Body of pancreas (tissue), 4 donors: ENCODE measurements at regions not wholly inside any gene's neighbourhood (a gene's known extent, or its start where the extent isn't known, plus 50 kb on each side); places are given as distances from the start of the nearest gene placed in this dataset.
A peak's percentile ranks its signal among the peaks of the same experiment; 100 is the strongest.

Experiments used
- ATAC-seq: fragments of 150-250 bp; one replicate; pipeline ENCODE4 v1.9.1; 2016
- DNase-seq, 4 donors: peaks; one replicate each; pipeline ENCODE4 v3.0.0-alpha.2; 2019
- H3K27ac ChIP-seq, 4 donors: fragments of 200-600 bp; sonication (generic); 1 replicate in 3 of 4; 2 replicates in 1 of 4; pipeline versions ENCODE4 v1.5.1 to v1.6.1; 2016 to 2019; ENCODE audit warnings: mild to moderate bottlenecking in 1 of 4, mixed read lengths in 1 of 4, moderate library complexity in 1 of 4
- H3K27me3 ChIP-seq, 2 donors: fragments of 200-600 bp; sonication (generic); one replicate each; pipeline ENCODE4 v1.6.0; 2016; ENCODE audit warnings: mild to moderate bottlenecking in 1 of 2
- H3K36me3 ChIP-seq, 2 donors: fragments of 200-600 bp; sonication (generic); replicated peaks in 1 of 2; 2 replicates each; pipeline ENCODE4 v1.5.1; 2016; ENCODE audit warnings: low read depth in 2 of 2; ENCODE audit not compliant: insufficient read depth in 1 of 2
- H3K4me1 ChIP-seq: fragments of 200-600 bp; sonication (generic); one replicate; pipeline ENCODE4 v1.6.0; 2016
- H3K4me3 ChIP-seq, 2 donors: fragments of 200-600 bp; sonication (generic); 1 replicate in 1 of 2; 2 replicates in 1 of 2; pipeline ENCODE4 v1.5.1; 2016 to 2019
- H3K9me3 ChIP-seq, 3 donors: fragments of 200-600 bp; sonication (generic); 1 replicate in 2 of 3; 2 replicates in 1 of 3; pipeline ENCODE4 v1.5.1; 2016
- POLR2A ChIP-seq, 3 donors: fragments of 450-650 bp; IDR thresholded peaks; one replicate each; pipeline ENCODE4 v1.6.1; 2016; ENCODE audit warnings: antibody characterized with exemption in 3 of 3, mild to moderate bottlenecking in 2 of 3
- WGBS, 2 donors: methylation state at CpG; one replicate each; pipeline ENCODE4 v1.1.5; 2017; 5-methylcytosine and 5-hydroxymethylcytosine counted together
- intact Hi-C: fragments of 100-400 bp; cut with DNase I; formaldehyde crosslinking; loops from one replicate; pipeline ENCODE4 v1.15.1; 2023
- TF ChIP-seq, protein P1 (sequence below), 7 experiments: fragments of 450-650 bp in 4 of 7; fragments of 200-600 bp in 3 of 7; sonication (generic) in 3 of 7; IDR thresholded peaks; one replicate each; pipeline ENCODE4 v1.5.1; 2016 to 2019; ENCODE audit warnings: antibody characterized with exemption in 7 of 7

DNA sequence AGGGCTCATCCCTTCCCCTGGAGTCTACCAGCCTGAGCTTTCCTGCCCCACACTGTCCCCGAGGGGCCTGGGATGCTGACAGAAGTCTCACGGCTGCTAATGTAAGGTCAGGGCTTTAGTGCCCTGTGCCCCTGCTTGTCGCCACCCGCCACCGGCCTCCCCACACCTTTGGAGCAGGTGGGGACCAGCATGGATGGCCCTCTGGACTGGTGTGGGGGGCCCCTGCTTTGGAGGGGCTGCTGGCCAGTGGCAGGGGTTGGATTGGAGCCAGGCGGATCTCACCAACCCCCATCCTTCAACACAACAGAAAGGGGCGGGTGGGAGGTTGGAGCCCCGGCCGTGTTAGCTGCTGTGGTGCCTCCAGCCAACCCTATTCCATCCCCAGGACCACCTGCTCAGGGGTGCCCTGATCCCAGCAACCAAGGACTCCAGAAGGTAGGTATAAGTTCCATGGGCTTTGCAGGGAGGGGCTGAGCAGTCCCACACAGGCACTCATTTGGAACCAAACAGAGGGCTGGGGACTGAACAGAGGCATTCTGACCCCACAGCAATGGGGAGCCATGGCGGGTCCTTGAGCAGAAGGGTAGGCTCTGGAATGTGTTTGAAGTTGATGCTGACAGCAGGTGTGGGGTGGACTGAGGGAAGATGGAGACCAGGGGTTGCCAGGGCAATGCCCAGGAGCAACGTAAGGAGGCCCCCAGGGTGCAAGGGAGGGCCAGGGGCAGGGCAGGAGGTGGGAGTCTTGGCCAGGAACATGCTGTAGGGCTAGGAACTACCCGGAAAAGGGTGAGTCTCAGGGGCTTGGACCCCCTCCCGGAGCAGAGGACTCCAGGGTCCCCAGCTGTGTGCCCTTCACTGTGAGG lies 145.1 kb upstream of the C14orf180 start:
- no peak overlapping the region for H3K27ac ChIP-seq
- no peak for DNase-seq
- ATAC-seq: no peak
- TF ChIP-seq, protein P1, sequence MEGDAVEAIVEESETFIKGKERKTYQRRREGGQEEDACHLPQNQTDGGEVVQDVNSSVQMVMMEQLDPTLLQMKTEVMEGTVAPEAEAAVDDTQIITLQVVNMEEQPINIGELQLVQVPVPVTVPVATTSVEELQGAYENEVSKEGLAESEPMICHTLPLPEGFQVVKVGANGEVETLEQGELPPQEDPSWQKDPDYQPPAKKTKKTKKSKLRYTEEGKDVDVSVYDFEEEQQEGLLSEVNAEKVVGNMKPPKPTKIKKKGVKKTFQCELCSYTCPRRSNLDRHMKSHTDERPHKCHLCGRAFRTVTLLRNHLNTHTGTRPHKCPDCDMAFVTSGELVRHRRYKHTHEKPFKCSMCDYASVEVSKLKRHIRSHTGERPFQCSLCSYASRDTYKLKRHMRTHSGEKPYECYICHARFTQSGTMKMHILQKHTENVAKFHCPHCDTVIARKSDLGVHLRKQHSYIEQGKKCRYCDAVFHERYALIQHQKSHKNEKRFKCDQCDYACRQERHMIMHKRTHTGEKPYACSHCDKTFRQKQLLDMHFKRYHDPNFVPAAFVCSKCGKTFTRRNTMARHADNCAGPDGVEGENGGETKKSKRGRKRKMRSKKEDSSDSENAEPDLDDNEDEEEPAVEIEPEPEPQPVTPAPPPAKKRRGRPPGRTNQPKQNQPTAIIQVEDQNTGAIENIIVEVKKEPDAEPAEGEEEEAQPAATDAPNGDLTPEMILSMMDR (IDR thresholded peaks at IDR 0.05): no peak
- no peak for TF ChIP-seq POLR2A (IDR thresholded peaks at IDR 0.05)
- H3K4me3 ChIP-seq: no peak overlapping the region
- intact Hi-C loops: no loop called here
- no peaks in the 10 kb centered on the region for H3K9me3 ChIP-seq
- no peaks in the 10 kb centered on the region for H3K36me3 ChIP-seq
- WGBS, 2 donors: 73 to 79% methylated on average over 7 to 13 of the region's 13 CpGs
- H3K4me1 ChIP-seq: peaks cover 26% of the 10 kb centered on the region
- no peaks in the 10 kb centered on the region for H3K27me3 ChIP-seq

DNA sequence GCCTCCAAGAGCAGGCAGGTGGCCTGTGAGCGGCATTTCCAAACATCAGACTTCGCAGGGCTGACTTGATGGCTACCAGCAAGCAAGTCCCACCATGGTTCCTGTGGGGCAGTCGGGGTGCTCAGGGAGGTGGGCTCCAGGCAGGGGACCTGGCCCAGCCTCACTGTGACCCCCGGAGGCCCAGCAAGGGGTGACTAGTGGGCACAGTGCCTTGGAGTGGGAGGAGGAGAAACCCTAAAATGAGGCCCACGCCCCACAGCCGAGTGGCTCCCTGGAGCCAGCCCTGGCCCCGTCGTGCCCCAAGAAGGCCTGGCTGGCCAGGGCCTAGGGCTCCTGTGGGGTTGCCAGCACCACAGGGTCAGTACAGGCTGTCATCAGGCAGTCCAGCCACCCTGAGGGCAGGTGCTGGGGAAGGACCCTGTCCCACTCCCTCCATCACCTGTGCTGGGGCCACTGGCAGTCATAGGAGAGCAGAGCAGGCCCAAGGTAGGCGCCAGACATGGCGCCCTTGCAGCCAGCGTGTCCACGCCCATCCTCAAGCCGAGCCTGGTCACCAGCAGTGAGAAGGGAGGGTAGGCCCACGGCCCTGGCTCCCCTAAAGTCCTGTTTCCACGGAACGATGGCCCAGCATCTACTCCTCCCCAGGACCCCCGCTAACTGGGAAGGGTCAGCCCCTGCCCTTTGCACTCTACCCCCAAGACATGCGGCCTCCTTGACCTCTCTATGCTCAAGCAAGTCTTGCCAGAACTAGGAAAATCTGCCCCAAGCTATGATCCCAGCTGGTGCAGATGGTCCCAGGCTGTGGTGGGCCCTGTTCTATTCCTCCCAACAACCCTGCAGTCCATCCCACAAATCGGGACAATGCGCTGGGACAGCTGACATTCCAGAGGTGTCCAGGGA lies 144.2 kb upstream of the C14orf180 start:
- no peaks in the 10 kb centered on the region for H3K27me3 ChIP-seq
- peak overlapping the region in 3 of 4 donors; percentile 70 to 84 (median 80) for H3K27ac ChIP-seq
- 91 to 96% methylated on average over 4 to 20 of the region's 20 CpGs for WGBS, 2 donors
- H3K4me3 ChIP-seq: no peak overlapping the region
- H3K9me3 ChIP-seq: no peaks in the 10 kb centered on the region
- no peak for ATAC-seq
- intact Hi-C loops: no loop called here
- H3K4me1 ChIP-seq: peaks cover 26% of the 10 kb centered on the region
- no peak for TF ChIP-seq POLR2A (IDR thresholded peaks at IDR 0.05)
- TF ChIP-seq, protein P1 (IDR thresholded peaks at IDR 0.05): no peak
- peak in 1 of 4 donors; percentile 15 for DNase-seq
- H3K36me3 ChIP-seq: no peaks in the 10 kb centered on the region

DNA sequence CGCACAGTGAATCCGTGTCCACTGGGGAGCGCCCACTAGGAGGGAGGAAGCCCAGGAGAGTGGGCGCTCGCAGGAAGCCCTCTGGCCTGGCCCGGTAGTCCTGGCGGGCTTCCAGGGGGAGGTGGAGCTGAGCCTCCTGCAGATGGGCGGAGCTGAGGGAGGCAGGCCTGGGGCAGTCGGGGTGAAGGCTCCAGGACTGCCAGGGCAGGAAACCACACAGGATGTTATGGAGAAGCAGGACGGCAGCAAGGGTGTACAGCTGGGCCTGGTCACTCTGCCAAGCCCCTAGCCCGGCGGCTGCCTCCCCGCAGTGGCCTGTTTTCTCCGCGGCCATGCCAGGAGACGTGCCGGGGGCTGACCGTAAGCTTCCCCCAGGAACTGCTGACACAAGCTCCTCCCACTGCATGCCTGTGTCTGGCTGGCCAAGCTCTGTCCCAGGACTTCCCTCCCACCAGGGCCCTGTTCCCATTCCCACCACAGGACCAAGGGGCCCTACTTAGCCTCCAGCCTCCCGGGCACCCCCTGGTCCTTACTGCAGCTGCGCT lies 143.4 kb upstream of the C14orf180 start:
- Histone ChIP-seq H3K36me3 (no peaks in the 10 kb centered on the region), H3K4me1 (peaks cover 26% of the 10 kb centered on the region), H3K9me3 (no peaks in the 10 kb centered on the region), H3K4me3 (no peak overlapping the region), H3K27ac (peak overlapping the region; percentile 54 to 84 (median 75)), H3K27me3 (no peaks in the 10 kb centered on the region)
- 19 to 28% methylated on average over 11 to 20 of the region's 20 CpGs for WGBS, 2 donors
- DNase-seq (peak; percentile 60 to 77 (median 74)), ATAC-seq (peak; percentile 76)
- intact Hi-C loops: no loop called here
- TF ChIP-seq, protein P1 (IDR thresholded peaks at IDR 0.05): no peak
- TF ChIP-seq POLR2A (IDR thresholded peaks at IDR 0.05): peak in 2 of 3 donors; percentile 44 to 47

DNA sequence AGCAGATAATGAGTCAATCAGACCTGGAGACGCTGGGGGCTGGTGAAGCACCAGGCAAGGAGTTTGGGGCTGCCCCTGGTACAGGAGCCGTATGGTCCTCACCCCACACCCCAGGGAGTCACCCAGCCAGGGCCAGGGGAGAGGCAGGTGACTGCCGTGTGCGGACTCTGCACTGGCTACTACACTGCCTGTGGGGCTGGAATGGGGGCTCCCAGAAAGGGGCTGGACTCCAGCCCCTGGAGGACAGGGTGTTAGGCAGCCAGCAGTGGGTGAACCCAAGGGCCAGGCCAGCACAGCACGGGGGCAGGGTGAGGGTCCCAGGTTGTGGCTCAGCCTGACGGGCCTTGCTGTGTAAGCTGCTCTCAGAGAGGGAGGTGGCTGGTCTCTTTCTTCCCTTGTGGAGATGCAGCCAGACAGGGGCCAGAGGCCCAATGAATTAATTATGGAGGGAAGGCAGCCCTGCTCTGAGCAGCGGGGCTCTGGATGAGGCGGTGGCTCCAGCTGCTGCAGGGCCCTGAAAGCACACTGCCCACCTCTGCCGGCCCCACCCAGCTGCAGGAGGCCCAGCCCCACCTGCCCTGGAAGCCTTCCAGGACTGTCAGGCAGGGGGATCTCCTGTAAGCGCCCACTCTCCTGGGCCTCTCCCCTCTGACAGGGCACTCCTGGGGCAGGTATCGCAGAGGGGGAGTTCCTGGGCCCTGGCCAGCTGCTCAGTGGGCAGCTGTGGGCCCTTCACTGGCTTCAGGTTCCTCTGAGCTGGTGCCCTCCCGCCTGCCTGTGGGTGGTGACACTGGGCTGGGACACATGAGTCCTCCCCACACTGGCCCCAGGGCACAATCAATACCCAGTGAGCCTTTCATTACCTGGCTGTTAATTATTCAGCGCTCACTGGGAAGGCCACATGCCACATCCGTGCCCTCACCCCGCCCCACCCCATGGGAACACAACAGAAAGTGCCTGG lies 142.5 kb upstream of the C14orf180 start:
- intact Hi-C loops: no loop called here
- DNase-seq (peak; percentile 59 to 80 (median 75)), ATAC-seq (peak; percentile 83)
- Histone ChIP-seq H3K27ac (peak overlapping the region; percentile 54 to 84 (median 75)), H3K4me3 (no peak overlapping the region), H3K36me3 (no peaks in the 10 kb centered on the region), H3K4me1 (peaks cover 26% of the 10 kb centered on the region), H3K27me3 (no peaks in the 10 kb centered on the region), H3K9me3 (no peaks in the 10 kb centered on the region)
- WGBS, 2 donors: 58 to 60% methylated on average over 1 to 14 of the region's 15 CpGs
- TF ChIP-seq, protein P1 (IDR thresholded peaks at IDR 0.05): peak in 2 of 7 experiments; percentile 18 to 21
- peak in 2 of 3 donors; percentile 40 to 41 for TF ChIP-seq POLR2A (IDR thresholded peaks at IDR 0.05)
